ENCODE measurements at regions not wholly inside any gene's neighbourhood (a gene's known extent, or its start where the extent isn't known, plus 50 kb on each side); places are given as distances from the start of the nearest gene placed in this dataset.

GRCh38 chr3:117234331-117234730 lies 524.8 kb downstream of the TUSC7 start:
- no peak overlapping the region for H3K4me3 ChIP-seq
- DNase-seq, result no peak
- no peaks in the 10 kb centered on the region for H3K4me1 ChIP-seq
- H3K27me3 ChIP-seq, result no peaks in the 10 kb centered on the region
- H3K36me3 ChIP-seq, result no peaks in the 10 kb centered on the region
- intact Hi-C loops (cut with DNase I; ENCODE audit: low total_unique reads), result no loop called here
- TF ChIP-seq POLR2A (IDR thresholded peaks at IDR 0.05) (no peak), EP300 (IDR thresholded peaks at IDR 0.05) (no peak)
- no peak overlapping the region for H3K27ac ChIP-seq
- 34 to 47% (median 37%) methylated on average over 1 of the region's 1 CpG for WGBS, 5 donors
- no peaks in the 10 kb centered on the region for H3K9me3 ChIP-seq

DNA sequence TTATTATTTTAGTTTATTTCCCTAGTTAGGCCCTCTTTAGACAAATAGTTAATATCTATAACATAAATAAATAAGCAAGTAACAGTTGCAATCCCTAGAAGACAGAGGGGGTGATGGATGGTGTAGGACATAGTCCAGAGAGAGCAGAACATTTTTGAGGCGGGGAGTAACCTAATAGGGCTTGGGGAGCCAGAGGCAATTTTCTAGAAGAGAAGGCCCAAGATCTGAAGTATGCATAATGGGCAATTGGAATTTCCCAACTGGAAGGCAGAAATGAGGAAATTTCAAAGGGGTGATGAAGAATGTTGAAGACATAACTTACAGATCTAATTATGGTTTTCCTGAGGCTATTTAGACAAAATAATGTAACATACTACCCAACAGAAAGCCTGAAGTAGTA lies 525.7 kb downstream of the TUSC7 start:
- intact Hi-C loops (cut with DNase I; ENCODE audit: low total_unique reads), result no loop called here
- Histone ChIP-seq H3K4me3 (no peak overlapping the region), H3K27ac (no peak overlapping the region), H3K27me3 (no peaks in the 10 kb centered on the region), H3K36me3 (no peaks in the 10 kb centered on the region), H3K4me1 (no peaks in the 10 kb centered on the region), H3K9me3 (no peaks in the 10 kb centered on the region)
- 80 to 97% (median 93%) methylated on average over 1 of the region's 1 CpG for WGBS, 5 donors
- no peak for DNase-seq
- no peak for TF ChIP-seq EP300 (IDR thresholded peaks at IDR 0.05)
- TF ChIP-seq POLR2AphosphoS5 (IDR thresholded peaks at IDR 0.05), result no peak
- TF ChIP-seq POLR2A (IDR thresholded peaks at IDR 0.05), result no peak
- TF ChIP-seq CTCF (IDR thresholded peaks at IDR 0.05), result no peak

- no peaks in the 10 kb centered on the region for H3K27me3 ChIP-seq
- H3K36me3 ChIP-seq, result no peaks in the 10 kb centered on the region
- no peaks in the 10 kb centered on the region for H3K4me1 ChIP-seq
- peak in 1 of 2 donors; percentile 10 for DNase-seq
- 79 to 95% (median 88%) methylated on average over 2 to 3 of the region's 3 CpGs for WGBS, 5 donors
- H3K4me3 ChIP-seq, result no peak overlapping the region
- intact Hi-C loops (cut with DNase I; ENCODE audit: low total_unique reads), result no loop called here
- H3K9me3 ChIP-seq, result no peaks in the 10 kb centered on the region
- H3K27ac ChIP-seq, result no peak overlapping the region
- TF ChIP-seq POLR2AphosphoS5 (IDR thresholded peaks at IDR 0.05) (no peak), POLR2A (IDR thresholded peaks at IDR 0.05) (no peak), CTCF (IDR thresholded peaks at IDR 0.05) (no peak), EP300 (IDR thresholded peaks at IDR 0.05) (no peak)
These were observed 529.2 kb downstream of the TUSC7 start for GRCh38 chr3:117238806-117239205.

DNA sequence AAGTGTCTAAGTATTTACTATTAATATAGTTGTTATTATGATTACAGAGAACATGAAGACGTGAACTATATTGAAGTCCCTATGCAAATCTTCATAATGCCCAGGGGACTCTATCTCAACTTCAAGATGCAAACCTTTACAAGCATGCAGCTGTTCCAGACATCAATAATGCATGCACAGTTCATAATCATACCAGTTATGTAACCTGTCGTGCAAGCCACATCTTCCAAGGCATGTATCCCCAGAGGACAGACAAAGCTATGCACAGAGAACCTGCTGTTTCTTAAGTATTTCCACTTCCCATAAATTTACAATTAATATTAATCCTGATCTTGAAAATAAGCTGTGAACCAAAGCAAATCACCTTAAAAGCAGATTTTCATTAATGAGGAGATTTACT lies 534.1 kb downstream of the TUSC7 start:
- no peak overlapping the region for H3K27ac ChIP-seq
- H3K9me3 ChIP-seq, result no peaks in the 10 kb centered on the region
- no peak overlapping the region for H3K4me3 ChIP-seq
- WGBS, 5 donors, result 61 to 94% (median 87%) methylated on average over 2 of the region's 2 CpGs
- DNase-seq, result no peak
- no peaks in the 10 kb centered on the region for H3K27me3 ChIP-seq
- intact Hi-C loops (cut with DNase I; ENCODE audit: low total_unique reads), result no loop called here
- no peaks in the 10 kb centered on the region for H3K36me3 ChIP-seq
- H3K4me1 ChIP-seq, result no peaks in the 10 kb centered on the region
- TF ChIP-seq POLR2A (IDR thresholded peaks at IDR 0.05) (no peak), POLR2AphosphoS5 (IDR thresholded peaks at IDR 0.05) (no peak), CTCF (IDR thresholded peaks at IDR 0.05) (no peak), EP300 (IDR thresholded peaks at IDR 0.05) (no peak)

- 68 to 96% (median 94%) methylated on average over 2 of the region's 2 CpGs for WGBS, 5 donors
- no peak for TF ChIP-seq POLR2A (IDR thresholded peaks at IDR 0.05)
- Histone ChIP-seq H3K27me3 (no peaks in the 10 kb centered on the region), H3K27ac (no peak overlapping the region), H3K4me3 (no peak overlapping the region), H3K4me1 (no peaks in the 10 kb centered on the region), H3K9me3 (no peaks in the 10 kb centered on the region), H3K36me3 (no peaks in the 10 kb centered on the region)
- intact Hi-C loops (cut with DNase I; ENCODE audit: low total_unique reads), result no loop called here
- DNase-seq, result no peak
These were observed 537.4 kb downstream of the TUSC7 start for GRCh38 chr3:117246771-117247555.
